Stimulated activated CD8-positive, alpha-beta memory T cell treated with anti-CD3 and anti-CD28 coated beads, Interleukin-7, amount 100 ng/mL, for 1 hour (primary cell): ENCODE measurements at regions not wholly inside any gene's neighbourhood (a gene's known extent, or its start where the extent isn't known, plus 50 kb on each side); places are given as distances from the start of the nearest gene placed in this dataset.

Source experiments
- DNase-seq, 2 donors: peaks; one replicate each; pipeline ENCODE4 v3.0.0-alpha.2; 2020; ENCODE audit warnings: low read depth in 2 of 2

- DNase-seq: no peak
Observed at GRCh38 chr17:79369001-79369400, 241.8 kb downstream of the RBFOX3 start.

DNA sequence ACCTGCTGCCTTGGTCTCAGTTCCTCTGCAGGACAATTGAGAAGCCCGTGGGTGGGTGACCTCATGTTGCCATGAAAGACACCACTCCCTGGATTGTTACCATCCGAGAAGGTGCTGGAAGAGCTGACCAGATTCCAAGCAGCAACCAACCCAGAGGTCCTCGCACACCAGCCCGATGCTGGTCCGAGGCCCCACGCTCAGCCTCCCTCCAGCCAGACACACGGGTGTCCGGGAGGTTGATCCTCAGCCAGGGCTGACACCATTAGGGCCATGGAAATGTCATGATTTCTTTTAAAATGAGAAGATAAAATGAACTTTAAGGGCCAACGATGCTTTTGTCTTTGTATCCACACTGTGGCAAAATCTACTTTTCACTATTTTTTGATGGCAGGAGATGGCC, 242.3 kb downstream of the RBFOX3 start:
- no peak for DNase-seq

DNA sequence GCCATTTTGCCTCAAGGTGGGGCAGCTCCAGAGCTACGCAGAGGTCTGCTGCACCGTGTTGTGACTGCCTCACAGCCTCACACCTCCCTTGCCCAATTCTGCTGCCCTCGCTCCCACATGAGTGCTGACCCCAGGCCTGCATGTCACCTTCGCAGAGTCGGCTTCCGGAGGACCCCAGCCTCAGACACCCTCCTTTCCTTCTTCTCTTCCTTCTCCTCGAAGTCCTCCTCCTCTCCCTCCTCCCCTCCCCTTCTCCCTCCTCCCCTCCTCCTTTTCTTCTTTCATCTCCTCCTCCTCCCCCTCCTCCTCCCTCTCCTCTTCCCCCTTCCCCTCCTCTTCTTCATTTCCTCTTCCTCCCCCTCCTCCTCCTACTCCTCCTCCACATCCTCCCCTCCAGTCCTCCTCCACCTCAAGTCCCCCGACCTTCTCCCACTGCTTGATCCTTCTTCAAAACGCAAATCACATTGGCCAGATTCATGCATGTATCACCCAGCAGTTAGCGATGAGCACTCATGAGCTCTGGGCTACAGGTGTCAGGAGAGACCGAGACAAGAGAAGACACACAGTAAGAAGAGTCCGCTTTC, 243.8 kb downstream of the RBFOX3 start:
- no peak for DNase-seq

DNA sequence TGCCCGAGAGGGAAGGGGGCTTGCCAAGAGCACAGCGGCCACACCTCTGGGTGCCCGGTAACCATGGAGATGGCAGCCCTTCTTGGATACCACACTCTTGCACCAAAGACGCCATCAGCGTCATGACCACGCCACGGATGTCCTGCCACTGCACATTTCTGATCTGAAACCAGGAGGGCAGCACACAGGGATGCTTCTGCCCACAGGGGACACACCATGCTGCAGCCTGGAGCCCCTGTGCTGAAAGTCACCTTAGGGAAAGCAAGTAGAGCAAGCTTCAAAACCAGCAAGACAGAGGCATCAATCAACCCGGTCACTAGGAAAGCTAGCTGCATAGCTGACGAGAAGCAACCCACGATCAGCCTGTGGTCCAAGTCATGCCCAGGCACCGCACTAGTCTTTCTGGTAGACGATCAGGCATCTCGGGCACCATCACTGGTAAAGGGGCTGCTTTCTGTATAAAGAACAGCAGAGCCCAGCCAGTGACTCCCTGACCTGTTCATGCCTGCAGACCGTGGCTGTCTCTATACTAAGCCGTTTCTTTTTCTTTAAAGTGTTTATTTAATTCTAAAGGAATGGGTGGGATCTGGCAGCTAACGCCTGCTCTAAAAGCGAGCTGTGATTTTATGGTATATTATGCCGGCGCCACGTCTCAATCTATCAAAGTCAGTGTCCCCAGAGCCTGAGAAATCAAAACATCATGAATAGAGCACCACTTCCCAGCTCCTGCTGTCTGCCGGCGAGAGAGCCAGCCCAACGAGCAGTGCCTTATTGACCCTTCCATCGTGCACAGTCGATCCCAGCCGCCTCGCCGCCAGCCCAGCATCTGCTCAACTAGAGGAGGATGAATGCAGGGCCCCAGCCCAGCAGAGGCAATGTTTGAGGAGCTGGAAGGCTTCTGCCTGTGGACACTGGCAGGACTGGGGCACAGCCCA, 244.7 kb downstream of the RBFOX3 start:
- no peak for DNase-seq

GRCh38 chr17:79365351-79365750, 245.5 kb downstream of the RBFOX3 start:
- DNase-seq: no peak

- DNase-seq: no peak
Observed at GRCh38 chr17:79364315-79365094, 246.3 kb downstream of the RBFOX3 start.

GRCh38 chr17:79363552-79364275, 247.1 kb downstream of the RBFOX3 start:
- no peak for DNase-seq

GRCh38 chr17:79362772-79363305, 248.0 kb downstream of the RBFOX3 start:
- no peak for DNase-seq

- DNase-seq: no peak
Observed at GRCh38 chr17:79361873-79362771, 248.7 kb downstream of the RBFOX3 start.

DNA sequence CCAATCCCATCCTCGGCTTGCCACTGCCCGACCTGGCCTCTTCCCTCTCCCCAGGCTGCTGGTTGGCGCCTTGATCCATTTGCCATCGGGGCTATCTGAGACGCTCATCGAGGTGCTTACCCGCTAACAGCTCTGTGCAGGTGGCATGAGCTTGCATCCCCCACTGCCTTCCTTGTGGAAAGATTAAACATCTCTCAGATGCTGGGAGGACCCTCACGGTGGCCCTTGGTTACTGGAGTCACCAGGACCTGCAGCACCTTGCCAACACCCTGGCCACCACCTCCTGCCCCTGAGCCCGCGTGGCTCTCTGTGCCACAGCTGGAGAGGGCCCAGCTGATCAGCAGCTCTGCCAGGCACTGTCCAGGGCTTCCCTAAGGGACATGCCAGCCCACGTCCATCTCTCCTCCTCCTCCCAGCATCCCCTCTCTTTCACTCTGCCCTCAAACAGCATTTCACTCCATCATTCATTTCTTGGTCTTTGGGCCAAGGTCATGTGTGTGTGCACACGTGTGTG, 249.6 kb downstream of the RBFOX3 start:
- no peak for DNase-seq

DNA sequence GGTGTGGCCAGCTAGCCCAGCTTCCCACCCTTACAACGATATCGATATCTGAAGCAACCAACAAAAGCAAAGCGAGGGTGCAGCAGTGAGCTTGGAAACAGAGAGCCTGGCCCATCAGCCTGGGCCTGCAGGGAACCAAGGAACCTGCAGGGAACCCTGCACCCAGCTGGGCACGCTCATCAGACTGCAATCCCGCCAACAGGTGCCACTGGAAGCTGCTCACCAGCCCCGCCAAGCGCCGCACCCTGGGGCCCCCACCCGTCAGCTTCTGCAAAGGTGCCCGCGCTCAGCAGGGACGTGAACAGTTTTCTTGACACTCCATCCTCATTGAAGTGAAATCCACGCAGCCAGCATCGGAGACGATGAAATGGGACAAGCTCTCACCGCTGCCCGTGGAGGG, 250.7 kb downstream of the RBFOX3 start:
- DNase-seq: no peak

DNA sequence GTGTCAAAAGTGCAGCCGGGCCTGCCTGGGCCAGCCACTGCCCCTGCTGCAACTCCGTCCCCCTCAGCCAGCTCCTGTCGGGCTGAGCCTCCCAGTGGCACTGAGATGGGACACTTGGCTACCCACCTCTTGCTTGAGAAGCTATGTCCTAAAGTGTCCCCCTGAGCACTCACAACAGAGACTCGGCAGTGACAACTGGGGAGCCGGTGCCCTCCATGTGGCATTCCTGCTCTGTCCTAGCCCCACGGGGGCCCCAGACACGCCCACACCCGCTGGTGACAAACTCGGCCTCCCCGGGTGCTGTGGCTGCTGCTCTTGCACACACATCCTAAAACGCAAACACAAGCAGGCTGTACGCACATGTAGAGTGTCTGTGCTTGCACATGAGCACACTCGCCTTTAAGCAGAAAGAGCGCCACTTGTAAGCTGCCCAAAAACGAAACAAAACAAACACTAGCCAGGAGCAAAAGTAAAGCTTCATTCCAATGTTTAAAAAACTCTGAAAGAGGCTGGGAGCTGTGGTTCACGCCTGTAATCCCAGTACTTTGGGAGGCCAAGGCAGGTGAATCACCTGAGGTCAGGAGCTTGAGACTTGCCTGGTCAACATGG, 253.9 kb downstream of the RBFOX3 start:
- DNase-seq: no peak

GRCh38 chr17:79355165-79355564, 255.7 kb downstream of the RBFOX3 start:
- no peak for DNase-seq

DNA sequence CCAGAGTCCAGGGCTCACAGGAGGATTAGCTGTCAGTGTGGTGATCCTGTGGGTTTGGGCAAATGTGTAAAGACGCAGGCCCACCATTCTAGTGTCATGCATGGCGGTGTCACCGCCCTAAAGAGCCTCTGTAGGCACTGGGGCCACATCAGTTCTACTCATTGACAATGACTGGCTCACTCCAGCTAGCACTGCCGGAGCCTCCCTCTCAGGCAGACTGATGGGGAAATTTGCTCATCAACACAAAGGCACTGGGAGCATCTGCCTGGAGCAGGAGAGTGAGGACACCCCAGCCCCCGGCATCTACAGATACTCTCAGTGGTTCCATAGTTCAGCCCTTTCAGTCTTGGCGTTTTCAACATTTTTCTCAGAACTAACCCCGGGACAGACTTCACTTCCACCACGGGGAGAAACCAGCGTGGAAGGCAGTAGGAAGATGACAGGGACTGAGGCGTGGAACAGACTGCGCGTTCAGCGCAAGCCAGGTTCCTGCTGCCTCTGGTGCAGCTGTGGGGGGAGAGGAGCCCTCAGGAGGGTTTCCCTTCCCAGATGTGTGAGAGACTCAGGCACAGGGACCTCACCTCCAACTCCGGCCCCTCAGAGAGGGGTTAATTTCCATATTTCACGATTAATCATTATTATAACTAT, 256.6 kb downstream of the RBFOX3 start:
- no peak for DNase-seq

GRCh38 chr17:79353548-79353947, 257.3 kb downstream of the RBFOX3 start:
- no peak for DNase-seq

- no peak for DNase-seq
Observed at GRCh38 chr17:79353016-79353415, 257.8 kb downstream of the RBFOX3 start.

- no peak for DNase-seq
Observed at GRCh38 chr17:79350533-79350932, 260.3 kb downstream of the RBFOX3 start.

- no peak for DNase-seq
Observed at GRCh38 chr17:79349506-79350400, 261.1 kb downstream of the RBFOX3 start.
